NCI-H510A treated with DMSO at 0.1 percent for 48 hours (cell line): ENCODE measurements at regions not wholly inside any gene's neighbourhood (a gene's known extent, or its start where the extent isn't known, plus 50 kb on each side); places are given as distances from the start of the nearest gene placed in this dataset.
"Not testable (repeated sequence)": the region's sequence is repeated elsewhere in the genome, so short reads cannot be mapped to it uniquely, and the experiment has no call there.

ENCODE experiments used
- DNase-seq: peaks from one replicate; lab custom pipeline; 2025; lab: John Stamatoyannopoulos, UW

- not testable (repeated sequence) for DNase-seq
Observed at GRCh38 chr12:116327992-116328391, 50.5 kb upstream of the MED13L start.

DNA sequence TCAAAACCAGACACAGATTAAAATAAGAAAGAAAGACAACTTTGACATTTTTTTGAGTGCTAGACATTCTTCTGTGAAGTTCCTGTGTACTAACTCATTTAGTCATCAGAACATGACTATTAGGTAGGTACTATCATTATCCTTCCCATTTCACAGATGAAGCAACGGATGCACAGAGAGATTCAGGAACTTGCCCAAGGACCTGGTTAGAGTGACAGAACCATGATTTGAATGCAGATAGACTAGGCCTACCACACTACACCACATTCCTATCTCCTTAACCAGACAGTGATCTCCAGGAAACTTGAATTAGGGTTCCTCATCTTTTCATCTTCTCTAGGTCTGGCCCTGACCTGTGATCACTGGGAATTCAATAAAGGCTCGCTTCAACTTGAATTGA is 54.4 kb upstream of the MED13L start:
- DNase-seq, result no peak

DNA sequence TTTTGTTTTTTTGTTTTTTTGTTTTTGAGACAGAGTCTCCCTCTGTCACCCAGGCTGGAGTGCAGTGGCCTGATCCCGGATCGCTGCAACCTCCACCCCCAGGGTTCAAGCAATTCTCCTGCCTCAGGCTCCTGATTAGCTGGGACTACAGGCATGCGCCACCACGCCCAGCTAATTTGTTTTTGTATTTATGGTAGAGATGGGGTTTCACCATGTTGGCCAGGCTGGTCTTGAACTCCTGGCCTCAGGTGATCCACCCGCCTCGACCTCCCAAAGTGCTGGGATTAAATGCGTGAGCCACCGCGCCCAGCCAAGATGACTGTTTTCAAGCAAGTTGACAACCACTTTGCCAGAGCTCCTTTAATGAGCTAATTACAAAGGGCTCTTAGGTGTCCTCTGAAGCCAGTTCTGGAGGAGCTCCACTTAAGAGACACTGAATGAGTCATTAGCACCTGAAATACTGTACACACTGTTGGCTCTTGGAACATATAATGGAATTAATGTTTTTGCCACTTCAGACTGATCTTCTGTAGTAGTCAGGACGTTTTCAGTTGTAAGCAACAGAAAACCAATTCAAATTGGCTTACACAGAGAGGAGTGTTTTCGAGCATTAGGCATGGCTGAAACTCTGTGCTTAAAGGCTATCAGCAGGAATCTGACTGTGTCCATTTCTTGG is 55.4 kb upstream of the MED13L start:
- DNase-seq, result peak; percentile 19

DNA sequence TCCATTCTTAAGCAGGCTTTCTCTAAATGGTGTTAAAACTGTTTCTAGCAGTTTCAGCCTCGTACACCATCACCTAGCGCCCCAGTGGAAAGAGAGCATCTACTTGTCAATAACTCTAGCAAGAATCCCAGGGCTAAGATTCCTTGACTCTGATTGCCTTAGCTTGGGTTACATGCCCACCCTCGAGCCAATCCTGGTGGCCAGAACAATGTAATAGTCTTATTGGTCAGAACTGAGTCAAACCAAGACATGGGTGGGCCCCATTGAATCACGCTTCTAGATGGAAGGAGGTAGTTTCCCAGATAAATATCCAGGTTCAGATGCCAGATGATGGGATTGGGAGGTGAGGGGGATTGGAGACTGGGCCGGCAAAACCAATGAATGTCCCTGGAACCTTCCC is 55.9 kb upstream of the MED13L start:
- DNase-seq, result no peak

- DNase-seq, result no peak
Observed at GRCh38 chr12:116336542-116337065, 59.1 kb upstream of the MED13L start.

DNA sequence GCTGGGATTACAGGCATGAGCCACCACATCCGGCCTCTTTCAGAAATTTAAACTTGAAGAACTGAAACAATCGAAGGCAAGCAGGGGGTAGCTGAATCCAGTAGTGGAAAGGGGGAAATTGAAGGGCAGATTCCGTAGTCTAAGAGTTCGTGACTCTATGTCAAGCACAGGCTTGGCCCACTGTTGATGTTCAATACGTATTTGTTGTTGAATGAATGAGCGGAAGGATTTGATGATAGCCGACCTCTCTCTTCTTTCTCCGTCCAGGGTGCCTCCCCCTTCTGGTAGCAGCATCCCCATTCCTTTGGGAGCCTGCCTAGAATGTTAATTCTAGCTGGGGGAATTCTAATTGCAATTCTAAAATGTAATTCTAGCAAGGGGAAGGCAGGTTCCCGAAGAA is 59.8 kb upstream of the MED13L start:
- DNase-seq, result no peak

GRCh38 chr12:116338064-116338846 is 60.8 kb upstream of the MED13L start:
- DNase-seq, result no peak

DNA sequence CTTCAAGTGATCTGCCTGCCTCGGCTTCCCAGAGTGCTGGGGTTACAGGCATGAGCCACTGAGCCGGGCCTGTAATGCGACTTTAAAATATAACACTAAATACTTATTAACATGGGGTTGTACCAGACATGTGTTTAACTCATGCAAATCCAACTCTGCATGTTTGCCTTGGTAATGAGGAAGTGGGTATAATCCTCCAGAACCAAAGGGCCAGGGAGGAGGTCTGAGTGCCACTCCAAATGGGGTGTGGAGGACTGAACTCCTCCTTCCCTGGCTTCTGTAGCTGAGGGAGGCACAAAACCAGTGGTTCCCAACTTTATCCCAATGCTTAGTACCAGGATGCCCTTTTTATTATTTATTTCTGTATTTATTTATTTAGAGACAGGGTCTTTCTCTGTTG is 61.6 kb upstream of the MED13L start:
- DNase-seq, result no peak

DNA sequence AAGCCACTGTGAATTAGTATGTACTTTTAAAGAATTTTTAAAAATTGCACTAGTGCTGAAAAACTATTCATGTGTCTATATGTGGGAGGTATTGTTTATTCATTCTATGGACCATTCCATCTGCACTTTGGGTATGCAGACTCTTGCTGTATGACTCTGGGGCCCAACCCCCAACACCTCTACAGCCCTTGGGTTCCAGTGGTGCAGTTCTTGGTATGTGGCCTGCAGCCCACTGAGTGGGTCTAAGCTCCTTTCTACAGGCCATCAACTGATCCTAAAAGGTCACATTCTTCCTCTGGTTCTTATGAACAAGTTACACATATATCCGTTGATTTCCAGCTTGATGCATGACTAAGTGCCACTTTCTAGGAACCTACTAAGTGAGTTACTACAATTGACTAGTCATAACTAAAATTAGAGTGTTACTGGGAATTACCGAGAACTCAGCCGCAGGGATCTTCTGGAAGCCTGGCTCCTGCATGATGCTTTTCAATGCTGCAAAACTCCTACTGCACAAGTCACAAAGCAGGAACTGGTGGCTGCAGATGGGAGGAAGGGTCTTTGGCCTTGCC is 62.4 kb upstream of the MED13L start:
- no peak for DNase-seq

GRCh38 chr12:116343331-116343884 is 65.9 kb upstream of the MED13L start:
- DNase-seq, result no peak

- no peak for DNase-seq
Observed at GRCh38 chr12:116346222-116346621, 68.7 kb upstream of the MED13L start.

- DNase-seq, result no peak
Observed at GRCh38 chr12:116346741-116347140, 69.2 kb upstream of the MED13L start.

- no peak for DNase-seq
Observed at GRCh38 chr12:116347265-116347664, 69.8 kb upstream of the MED13L start.

- no peak for DNase-seq
Observed at GRCh38 chr12:116352315-116352835, 74.9 kb upstream of the MED13L start.

DNA sequence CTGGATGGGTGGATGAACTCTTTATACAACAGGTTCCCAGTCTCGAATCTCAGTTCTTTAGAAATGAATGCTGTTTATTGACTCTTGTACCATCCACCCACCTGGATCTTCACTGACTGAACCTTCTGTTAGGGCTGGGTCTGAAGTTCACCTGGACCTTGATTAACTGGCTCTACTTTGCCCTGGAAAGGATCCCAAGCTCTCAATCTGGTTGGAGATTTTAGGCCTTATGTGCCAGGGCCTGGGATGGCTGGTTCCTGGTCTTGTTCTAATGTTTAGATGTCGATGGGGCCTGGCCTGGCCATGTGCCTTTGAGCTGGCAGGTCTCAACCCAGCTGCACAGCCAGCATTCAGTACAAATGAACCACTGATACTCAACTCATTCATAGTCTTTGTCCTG is 76.5 kb upstream of the MED13L start:
- no peak for DNase-seq

- DNase-seq, result no peak
Observed at GRCh38 chr12:116354534-116354933, 77.0 kb upstream of the MED13L start.

DNA sequence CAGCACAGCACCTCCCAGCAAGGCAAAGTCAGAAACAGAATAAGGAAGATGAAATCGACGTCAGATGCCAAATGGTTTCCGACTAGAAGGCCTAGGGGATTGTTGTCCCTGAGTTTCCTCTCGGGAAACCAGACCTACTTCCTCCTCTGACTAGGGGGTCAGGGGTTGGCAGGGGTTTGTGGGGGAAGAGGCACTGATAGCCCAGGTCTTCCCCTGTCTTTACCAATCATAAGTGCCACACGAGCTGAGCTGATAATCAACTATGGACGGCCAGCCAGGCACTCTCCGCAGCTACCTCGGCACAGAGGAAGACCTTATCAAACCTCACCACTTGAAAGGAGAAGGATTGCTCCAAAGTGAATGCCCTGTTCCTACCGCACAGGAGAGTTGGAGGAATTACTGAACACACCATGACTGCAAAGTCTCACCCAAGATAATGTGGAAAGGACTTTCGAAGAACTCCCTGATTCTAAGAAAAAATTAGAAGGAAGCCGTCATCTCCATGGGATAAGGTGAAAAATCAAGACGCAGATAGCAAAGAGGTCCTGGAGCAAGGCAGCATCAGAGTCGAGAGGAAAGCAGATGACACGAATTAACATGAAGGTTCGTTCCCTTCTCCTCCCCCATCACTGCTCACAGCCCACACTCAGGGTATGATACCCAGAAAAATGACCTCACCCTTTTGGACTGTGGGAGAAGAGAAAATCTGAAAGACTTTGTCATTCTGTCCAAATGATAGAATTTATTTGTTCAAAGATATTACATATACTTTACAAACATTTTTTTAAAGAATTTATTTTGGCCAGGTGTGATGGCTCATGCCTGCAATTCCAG is 77.7 kb upstream of the MED13L start:
- DNase-seq, result no peak

DNA sequence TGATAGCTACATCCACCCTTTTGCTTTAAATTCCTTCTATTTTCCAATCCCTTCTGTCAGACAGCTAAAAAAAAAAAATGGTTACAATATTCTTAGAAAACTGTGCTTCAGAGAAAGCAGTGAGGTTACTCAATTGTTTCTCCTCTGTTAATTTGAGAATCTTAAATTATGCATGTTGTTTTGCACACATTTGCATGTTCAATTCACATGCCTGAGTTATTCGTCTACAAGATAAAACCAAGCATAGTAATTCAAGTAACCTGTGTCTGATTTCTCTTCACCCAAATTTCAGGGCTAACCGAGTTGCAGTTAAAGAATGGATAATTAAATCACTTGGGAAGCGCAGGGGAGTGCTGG is 81.0 kb upstream of the MED13L start:
- no peak for DNase-seq

DNA sequence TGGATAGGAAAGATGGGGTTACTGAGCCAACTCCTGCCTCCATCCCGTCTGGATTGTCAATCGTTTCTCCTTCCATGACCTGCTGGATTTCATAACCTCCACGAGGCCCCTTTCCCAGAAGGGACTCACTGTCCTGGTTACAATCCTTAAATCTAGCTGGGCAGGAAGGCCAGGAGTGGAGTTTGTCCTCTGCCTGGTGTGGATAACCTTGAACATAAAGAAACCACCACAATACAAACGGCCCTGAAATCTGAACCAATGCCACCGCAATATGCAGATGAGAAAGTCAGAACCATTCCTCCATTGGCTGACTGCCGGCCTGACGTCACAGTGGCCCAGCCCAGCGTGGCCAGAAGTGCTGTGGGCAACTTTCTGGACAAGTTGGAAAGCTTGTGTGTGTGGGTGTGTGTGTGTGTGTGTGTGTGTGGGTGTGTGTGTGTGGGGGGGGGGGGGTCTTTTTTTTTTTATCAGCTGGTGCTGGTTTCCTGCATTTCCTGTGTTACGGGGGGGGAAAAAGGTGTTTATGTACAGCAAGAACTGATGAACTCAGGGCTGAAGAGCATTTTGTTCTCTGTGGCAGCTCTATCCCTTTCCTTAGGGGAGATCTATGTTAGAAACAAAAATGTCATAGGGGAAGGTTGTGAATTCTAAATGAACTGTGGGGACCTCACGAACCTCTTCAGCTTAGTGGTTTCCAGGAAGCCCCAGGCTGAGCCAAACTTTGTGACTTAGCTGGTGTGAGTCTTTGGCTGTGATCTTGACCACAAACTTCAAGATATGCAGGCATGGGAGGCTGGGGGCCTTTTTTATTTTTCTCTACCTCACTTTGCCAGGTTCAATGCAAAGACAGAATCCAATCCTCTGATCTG is 81.6 kb upstream of the MED13L start:
- DNase-seq, result peak; percentile 97

GRCh38 chr12:116360579-116361413 is 83.3 kb upstream of the MED13L start:
- no peak for DNase-seq
